GM23338 (cell line): ENCODE measurements at regions not wholly inside any gene's neighbourhood (a gene's known extent, or its start where the extent isn't known, plus 50 kb on each side); places are given as distances from the start of the nearest gene placed in this dataset.

ENCODE experiments used
- CTCF ChIP-seq, 2 experiments: fragments of 200-600 bp in 1 of 2; sonication (generic) in 1 of 2; conservative IDR thresholded peaks; 2 replicates each; pipeline versions ENCODE4 v1.5.1 to v1.6.1; 2016 to 2017; ENCODE audit warnings: antibody characterized with exemption in 2 of 2, low read depth in 2 of 2, mild to moderate bottlenecking in 2 of 2, moderate library complexity in 1 of 2
- ETS1 ChIP-seq: IDR thresholded peaks from 2 replicates; pipeline ENCODE4 v1.6.1; 2016; ENCODE audit warnings: antibody characterized with exemption
- EZH2 ChIP-seq: fragments of 200-600 bp; sonication (generic); IDR thresholded peaks from one replicate; pipeline ENCODE4 v1.8.0; 2017; ENCODE audit warnings: antibody characterized with exemption, mild to moderate bottlenecking, low read depth; ENCODE audit not compliant: unreplicated experiment
- EZH2phosphoT487 ChIP-seq: fragments of 200-600 bp; sonication (generic); IDR thresholded peaks from one replicate; pipeline ENCODE4 v1.8.1; 2018; ENCODE audit warnings: antibody characterized with exemption; ENCODE audit not compliant: unreplicated experiment
- JUNB ChIP-seq: IDR thresholded peaks from one replicate; pipeline ENCODE4 v1.6.1; 2016; ENCODE audit warnings: antibody characterized with exemption; ENCODE audit not compliant: unreplicated experiment
- NANOG ChIP-seq: IDR thresholded peaks from 2 replicates; pipeline ENCODE4 v1.6.1; 2016; ENCODE audit warnings: antibody characterized with exemption, borderline replicate concordance
- STAT1 ChIP-seq: IDR thresholded peaks from one replicate; pipeline ENCODE4 v1.6.1; 2016; ENCODE audit warnings: antibody characterized with exemption; ENCODE audit not compliant: unreplicated experiment
- ZNF114 ChIP-seq: fragments of 250-450 bp; sonication (Bioruptor Pico); IDR thresholded peaks from 2 replicates; pipeline ENCODE4 v1.5.0; 2020; ENCODE audit warnings: mild to moderate bottlenecking, moderate library complexity
- ZNF331 ChIP-seq: fragments of 250-450 bp; sonication (Bioruptor Pico); IDR thresholded peaks from 2 replicates; pipeline ENCODE4 v1.5.0; 2020; ENCODE audit warnings: low read depth, mild to moderate bottlenecking, moderate library complexity
- ZNF462 ChIP-seq: fragments of 250-450 bp; sonication (Bioruptor Pico); IDR thresholded peaks from 2 replicates; pipeline ENCODE4 v1.5.0; 2020; ENCODE audit warnings: mild to moderate bottlenecking, moderate library complexity

GRCh38 chr2:59239146-59239545, 998.0 kb upstream of the FANCL start (continued):
- TF ChIP-seq ZNF462 (CRISPR knock-in tag) (no peak), EZH2phosphoT487 (no peak), ZNF114 (no peak), ETS1 (no peak), EZH2 (no peak), CTCF (conservative IDR thresholded peaks at IDR 0.05; ENCODE audit: low read depth in 2 of 2) (no peak), JUNB (no peak), ZNF331 (CRISPR knock-in tag) (no peak), NANOG (no peak), STAT1 (no peak)
